HG03064 (cell line): ENCODE measurements at regions not wholly inside any gene's neighbourhood (a gene's known extent, or its start where the extent isn't known, plus 50 kb on each side); places are given as distances from the start of the nearest gene placed in this dataset.

Experiments used
- ATAC-seq: cut with Tn5 transposase; IDR thresholded peaks from one replicate; pipeline ENCODE4 v1.9.1; 2021; ENCODE audit warnings: low read depth; ENCODE audit not compliant: unreplicated experiment

GRCh38 chr18:64278026-64278425, 129.1 kb upstream of the LINC00305 start:
- no peak for ATAC-seq

DNA sequence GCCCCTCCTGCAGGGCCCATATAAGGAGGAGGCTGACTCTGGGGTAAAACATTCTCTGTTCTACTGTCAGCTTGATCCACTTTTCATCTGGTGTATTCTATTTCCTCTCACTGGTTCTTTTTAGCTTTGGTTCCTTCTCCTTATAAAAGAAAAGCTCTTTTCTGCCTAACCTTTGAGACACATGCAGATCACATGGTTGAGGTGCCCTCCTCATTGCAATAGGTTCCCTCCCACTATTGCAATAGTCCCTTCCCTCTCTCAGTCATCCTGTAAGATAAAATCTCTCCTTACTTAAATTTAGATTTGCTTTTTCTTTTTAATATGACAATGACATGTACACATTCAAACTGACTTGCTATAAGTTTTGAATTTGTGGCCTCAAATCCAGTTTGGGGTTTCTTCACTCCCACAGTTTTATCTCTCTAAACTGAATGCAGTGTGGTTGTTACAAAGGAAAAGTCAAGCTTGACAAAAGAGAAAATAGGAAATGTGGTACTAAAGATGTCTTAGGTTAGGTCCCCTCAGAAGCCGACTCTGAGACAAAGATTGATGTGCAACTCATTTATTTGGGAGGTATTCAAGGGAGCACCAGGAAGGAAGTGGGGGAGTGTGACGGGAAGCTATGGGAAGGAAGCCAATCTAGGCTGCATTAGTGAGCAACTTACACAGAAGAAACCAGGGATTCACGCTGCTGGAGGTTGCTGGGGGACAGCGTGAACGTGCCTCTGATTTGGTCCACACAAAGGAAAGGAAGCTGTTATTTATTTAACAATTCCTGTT, 127.6 kb upstream of the LINC00305 start:
- no peak for ATAC-seq

DNA sequence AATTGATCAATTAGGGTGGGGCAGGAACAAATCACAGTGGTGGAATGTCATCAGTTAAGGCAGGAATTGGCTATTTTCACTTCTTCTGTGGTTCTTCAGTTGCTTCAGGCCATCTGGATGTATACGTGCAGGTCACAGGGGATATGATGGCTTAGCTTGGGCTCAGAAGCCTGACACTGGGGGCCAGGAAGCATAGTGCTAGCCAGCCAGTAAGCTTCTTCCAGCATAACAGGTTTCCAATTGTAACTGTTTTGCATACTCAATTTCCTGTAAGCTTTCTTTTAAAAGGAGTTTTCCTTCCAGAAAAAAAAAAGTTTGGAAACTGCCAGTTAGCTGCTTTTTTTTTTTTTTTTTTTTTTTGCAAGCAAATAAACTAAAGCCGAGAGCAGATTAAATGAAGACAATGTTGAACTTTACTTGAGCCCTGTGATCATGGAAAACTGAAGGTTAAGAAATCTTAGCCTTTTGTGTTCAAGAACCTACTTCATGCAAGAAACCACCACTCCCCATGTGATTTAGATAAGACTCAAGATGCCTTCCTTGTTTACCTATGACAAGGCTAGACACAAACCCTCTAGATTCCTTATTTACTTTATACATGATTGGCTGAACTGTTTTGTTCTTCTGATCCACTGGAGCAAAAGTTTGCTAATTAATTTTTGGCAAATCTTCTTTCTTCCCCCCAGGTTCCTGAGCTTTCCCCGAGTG, 126.9 kb upstream of the LINC00305 start:
- no peak for ATAC-seq

DNA sequence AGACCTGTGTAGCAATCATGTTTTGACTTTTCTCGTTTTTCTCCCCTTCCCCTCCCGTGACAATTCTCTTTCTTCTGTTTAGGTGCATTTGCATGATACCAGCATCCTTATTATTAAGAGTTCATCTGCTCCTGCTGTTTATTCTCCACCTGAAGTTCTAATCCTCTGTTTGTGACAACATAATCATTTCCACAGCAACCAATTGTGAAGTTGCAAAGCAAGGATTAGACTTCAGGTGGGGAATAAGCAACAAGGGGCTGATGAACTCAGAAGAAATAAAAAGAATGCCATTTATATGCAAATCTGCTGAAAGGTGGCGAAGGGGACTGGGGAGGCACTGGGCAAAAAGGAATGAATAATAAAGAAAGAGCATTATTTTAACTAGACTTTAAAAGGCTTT, 124.8 kb upstream of the LINC00305 start:
- no peak for ATAC-seq

- ATAC-seq, result no peak
These were observed 123.2 kb upstream of the LINC00305 start for GRCh38 chr18:64271975-64272659.

DNA sequence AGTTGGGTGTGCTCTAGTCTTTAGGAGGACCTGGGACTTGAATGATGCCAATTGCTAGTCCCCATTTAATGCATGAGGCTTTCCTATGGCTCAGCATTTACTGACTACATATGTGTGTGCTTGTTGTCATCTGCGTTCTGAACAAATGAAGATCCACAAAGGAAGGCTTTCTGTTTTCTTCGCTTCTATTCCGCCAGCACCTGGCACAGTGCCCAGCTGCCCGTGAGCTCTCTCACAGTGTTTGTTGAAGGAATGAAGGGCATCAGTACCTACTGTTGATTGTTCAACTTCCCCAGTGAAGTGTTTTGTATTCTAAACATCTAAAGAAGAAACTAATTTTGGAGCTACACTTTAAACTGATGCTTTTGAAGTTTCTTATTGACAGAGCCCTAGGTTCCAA, 122.4 kb upstream of the LINC00305 start:
- no peak for ATAC-seq

DNA sequence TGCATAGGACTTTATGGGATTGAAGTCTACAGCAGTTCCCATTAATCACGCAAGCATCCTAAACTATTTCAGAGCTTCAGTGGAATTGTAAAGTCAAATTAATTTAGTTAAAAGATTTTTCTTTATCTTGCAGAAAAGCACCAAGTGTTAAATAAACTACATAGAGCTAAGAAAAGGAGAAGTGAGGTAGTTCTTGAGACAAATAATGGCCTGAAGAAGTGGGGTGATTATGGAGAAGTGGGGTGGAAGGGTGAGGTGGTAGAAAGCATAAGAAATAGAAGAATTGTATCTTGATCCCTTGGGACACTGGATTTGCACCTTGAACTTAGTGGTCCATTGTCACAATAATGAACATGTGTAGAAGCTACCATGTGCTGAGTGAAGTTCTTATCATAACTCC, 121.7 kb upstream of the LINC00305 start:
- ATAC-seq, result no peak

GRCh38 chr18:64270121-64270520, 121.2 kb upstream of the LINC00305 start:
- ATAC-seq, result no peak

- ATAC-seq, result no peak
These were observed 115.3 kb upstream of the LINC00305 start for GRCh38 chr18:64264171-64264570.

DNA sequence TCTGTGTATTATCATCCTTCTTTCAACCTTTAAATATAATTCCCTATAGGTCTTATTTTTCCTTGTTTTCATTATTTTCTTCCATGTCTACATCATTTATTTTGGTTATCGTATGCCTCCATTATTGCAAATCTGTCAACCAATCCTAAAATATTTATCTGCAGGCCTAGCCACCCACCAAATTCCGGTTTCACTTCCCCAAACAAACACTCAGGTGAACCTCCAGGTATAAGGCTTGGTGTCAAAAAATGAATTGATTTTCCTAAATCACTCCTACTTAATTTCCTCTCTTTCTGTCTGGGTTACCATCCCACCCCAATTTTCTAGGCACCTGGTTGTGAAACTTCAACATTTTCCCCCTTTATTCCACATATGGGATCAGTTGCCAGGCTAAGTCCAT, 111.9 kb upstream of the LINC00305 start:
- ATAC-seq, result no peak

DNA sequence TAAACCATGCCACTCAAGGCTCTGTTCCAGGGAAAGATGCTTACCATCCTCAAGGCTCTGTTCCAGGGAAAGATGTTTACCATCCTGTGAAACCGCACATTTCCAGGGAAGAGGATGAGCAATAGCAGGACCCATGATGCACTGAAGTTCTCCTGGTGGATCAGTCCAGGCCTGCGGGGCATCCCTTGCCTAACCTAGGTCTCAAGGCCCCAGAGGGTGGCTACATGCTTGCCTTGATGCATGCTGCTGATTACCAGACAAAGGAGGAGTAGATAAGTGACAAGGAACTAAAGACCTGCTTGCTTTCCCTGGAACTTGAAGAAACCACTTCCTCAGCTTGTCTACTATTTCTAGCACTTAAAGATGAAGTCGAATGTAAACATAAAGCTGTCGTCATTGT, 111.0 kb upstream of the LINC00305 start:
- no peak for ATAC-seq

GRCh38 chr18:64258111-64258650, 109.3 kb upstream of the LINC00305 start:
- no peak for ATAC-seq

GRCh38 chr18:64254399-64255093, 105.7 kb upstream of the LINC00305 start:
- no peak for ATAC-seq

DNA sequence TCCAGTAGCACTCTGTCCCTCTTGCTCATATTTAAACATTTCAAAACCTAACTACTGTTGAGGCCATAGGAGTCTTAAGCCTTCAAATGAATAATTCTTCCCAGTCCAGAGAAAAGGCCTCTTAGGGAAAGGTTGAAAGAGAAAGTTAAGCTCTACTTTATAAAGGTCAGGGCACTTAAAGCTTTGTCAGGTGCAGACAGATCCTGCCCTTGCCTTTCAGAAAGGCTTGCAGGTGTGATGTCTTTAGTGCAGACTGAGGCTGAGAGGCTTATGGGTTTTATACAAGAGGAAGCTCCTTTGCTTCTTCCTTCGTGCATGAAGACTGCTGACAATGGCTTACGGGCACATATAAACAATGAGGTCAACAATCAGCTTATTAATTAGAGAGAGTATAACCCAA, 105.0 kb upstream of the LINC00305 start:
- ATAC-seq, result no peak

DNA sequence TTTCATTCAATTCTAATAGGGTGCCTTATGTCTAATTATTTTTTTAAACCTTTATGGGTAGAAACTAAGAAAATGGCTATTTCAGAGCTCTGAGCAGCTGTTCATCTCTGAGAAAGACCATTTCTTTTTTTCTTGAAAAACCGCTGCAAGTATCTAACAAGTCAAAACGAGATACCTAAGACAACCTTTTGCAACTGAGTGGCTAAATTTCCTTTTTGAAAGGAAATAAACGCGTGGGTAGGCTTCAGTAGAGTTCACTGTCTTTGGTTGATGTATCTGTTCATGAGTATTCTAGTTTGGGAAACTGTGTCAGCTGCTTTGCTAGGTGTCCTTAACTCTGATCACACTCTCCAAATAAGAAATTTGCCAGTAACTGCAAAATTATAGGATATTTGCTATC, 104.3 kb upstream of the LINC00305 start:
- ATAC-seq, result no peak

DNA sequence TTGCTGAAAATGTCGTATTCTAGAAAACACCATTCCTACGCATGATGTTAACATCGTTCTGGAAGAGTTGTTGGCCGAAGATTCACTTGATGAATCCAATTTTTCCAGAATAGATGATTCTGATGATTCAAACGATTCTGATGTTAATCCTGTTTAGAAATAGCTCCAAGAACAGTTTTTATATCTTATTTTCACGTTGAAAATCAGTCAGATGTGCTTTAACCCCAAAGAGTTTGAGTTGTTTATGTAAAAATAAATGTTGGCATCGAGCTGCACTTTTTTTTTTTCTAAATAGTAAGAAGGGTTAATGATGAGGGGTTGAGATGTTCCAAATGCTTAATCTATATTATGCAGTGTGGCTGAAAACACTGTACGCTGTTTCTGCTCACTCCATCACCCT, 99.9 kb upstream of the LINC00305 start:
- no peak for ATAC-seq

DNA sequence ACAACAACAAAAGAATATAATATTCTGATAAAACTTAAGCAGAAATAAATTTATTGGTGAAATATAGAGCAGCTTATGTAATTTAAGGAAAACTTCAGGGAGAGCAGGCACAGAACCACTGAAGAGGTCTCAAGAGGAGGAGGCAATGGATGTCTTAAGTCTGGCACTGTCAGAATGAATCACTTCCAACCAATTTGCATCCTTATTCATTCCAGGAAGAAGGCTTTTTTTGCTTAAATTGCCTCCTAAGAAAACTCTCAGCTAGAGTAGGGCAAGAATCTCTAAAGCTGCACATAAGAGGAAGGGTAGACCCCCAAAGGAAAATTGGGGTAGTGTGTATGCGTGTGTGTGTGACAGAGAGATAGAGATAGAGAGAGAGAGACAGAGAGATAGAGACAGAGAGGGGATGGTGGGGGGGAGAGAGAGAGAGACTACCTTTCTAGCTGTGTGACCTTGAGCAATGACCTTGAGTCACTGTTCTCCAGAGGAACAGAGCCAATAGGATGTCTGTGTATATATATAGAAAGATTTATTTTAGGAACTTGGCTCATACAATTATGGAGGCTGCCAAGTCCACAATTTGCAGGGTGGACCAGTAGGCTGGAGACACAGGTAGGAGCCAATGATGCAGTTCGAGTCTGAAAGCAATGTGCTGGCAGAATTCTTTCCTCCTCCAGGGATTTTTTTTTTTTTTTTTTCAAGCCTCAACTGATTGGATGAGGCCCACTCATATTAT, 96.4 kb upstream of the LINC00305 start:
- ATAC-seq, result no peak

DNA sequence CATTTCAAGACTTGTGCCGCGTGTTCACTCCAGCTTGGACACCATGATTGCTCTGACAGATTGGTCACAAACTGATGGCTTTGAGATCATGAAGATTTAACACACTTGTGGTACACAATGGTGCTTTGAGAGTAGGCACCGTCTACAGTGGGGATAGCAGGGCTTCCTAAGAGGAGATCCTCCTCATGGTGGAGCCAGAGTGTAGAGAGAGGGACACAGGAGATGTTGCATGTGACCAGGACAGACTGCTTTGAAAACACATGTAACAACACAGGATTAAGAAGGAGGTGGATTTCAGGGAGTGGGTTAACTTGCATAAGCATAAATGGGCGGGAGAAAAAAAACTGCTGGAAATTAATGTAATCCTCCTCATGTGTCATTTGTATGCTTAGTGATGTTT, 95.7 kb upstream of the LINC00305 start:
- no peak for ATAC-seq

- no peak for ATAC-seq
These were observed 91.4 kb upstream of the LINC00305 start for GRCh38 chr18:64240316-64240715.

GRCh38 chr18:64238076-64238475, 89.2 kb upstream of the LINC00305 start:
- no peak for ATAC-seq
